ENCODE measurements at regions not wholly inside any gene's neighbourhood (a gene's known extent, or its start where the extent isn't known, plus 50 kb on each side); places are given as distances from the start of the nearest gene placed in this dataset.

DNA sequence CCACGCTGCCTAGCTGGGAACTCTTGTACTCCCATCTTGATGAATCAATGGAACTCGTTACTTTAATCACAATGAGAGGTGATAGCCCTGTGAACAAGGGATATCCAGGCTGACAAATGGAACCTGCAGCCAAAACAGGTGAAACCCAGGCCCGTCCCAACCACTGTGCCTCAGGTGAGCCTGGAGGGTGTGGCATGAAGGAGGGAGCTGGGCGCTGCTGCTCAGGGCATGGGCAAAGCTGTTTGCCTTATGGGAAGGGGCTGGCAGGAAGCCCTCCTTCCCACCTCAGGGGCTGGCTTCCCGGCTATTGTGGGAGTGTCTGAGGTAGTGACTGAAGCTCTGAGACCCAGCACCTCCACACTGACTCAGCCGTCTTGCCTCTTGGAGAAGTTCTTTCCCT lies 209.4 kb upstream of the ATP6AP2 start:
- TF ChIP-seq, protein P1, sequence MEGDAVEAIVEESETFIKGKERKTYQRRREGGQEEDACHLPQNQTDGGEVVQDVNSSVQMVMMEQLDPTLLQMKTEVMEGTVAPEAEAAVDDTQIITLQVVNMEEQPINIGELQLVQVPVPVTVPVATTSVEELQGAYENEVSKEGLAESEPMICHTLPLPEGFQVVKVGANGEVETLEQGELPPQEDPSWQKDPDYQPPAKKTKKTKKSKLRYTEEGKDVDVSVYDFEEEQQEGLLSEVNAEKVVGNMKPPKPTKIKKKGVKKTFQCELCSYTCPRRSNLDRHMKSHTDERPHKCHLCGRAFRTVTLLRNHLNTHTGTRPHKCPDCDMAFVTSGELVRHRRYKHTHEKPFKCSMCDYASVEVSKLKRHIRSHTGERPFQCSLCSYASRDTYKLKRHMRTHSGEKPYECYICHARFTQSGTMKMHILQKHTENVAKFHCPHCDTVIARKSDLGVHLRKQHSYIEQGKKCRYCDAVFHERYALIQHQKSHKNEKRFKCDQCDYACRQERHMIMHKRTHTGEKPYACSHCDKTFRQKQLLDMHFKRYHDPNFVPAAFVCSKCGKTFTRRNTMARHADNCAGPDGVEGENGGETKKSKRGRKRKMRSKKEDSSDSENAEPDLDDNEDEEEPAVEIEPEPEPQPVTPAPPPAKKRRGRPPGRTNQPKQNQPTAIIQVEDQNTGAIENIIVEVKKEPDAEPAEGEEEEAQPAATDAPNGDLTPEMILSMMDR (IDR thresholded peaks at IDR 0.05 in 4 of 5, conservative IDR thresholded peaks at IDR 0.05 in 1 of 5), result no peak
- no peak for TF ChIP-seq POLR2A (IDR thresholded peaks at IDR 0.05)
